ENCODE measurements at regions not wholly inside any gene's neighbourhood (a gene's known extent, or its start where the extent isn't known, plus 50 kb on each side); places are given as distances from the start of the nearest gene placed in this dataset.

GRCh38 chr4:45102716-45103115 lies 376.4 kb upstream of the GNPDA2 start:
- H3K9me3 ChIP-seq = no peaks in the 10 kb centered on the region
- TF ChIP-seq CTCF (IDR thresholded peaks at IDR 0.05; ENCODE audit: low read depth, low read length) = no peak
- H3K4me3 ChIP-seq (ENCODE audit: low read depth, low read length) = no peak overlapping the region
- DNase-seq = peak; percentile 22
- no peaks in the 10 kb centered on the region for H3K36me3 ChIP-seq
- H3K27me3 ChIP-seq = no peaks in the 10 kb centered on the region
- H3K4me1 ChIP-seq = no peaks in the 10 kb centered on the region

GRCh38 chr4:45100956-45101818 lies 374.8 kb upstream of the GNPDA2 start:
- Histone ChIP-seq H3K4me3 (ENCODE audit: low read depth, low read length) (no peak overlapping the region), H3K27me3 (no peaks in the 10 kb centered on the region), H3K9me3 (no peaks in the 10 kb centered on the region), H3K4me1 (0 out of 2 replicates have a peak, but pooled peaks cover 2% of the 10 kb centered on the region), H3K36me3 (no peaks in the 10 kb centered on the region)
- no peak for DNase-seq
- TF ChIP-seq CTCF (IDR thresholded peaks at IDR 0.05; ENCODE audit: low read depth, low read length) = no peak

GRCh38 chr4:45099471-45099870 lies 373.1 kb upstream of the GNPDA2 start:
- H3K4me1 ChIP-seq = 0 out of 2 replicates have a peak, but pooled peaks cover 2% of the 10 kb centered on the region
- H3K9me3 ChIP-seq = no peaks in the 10 kb centered on the region
- H3K4me3 ChIP-seq (ENCODE audit: low read depth, low read length) = no peak overlapping the region
- TF ChIP-seq CTCF (IDR thresholded peaks at IDR 0.05; ENCODE audit: low read depth, low read length) = no peak
- H3K36me3 ChIP-seq = no peaks in the 10 kb centered on the region
- no peaks in the 10 kb centered on the region for H3K27me3 ChIP-seq
- DNase-seq = no peak

- DNase-seq = no peak
These were observed 368.3 kb upstream of the GNPDA2 start for GRCh38 chr4:45094684-45095083.

GRCh38 chr4:45082101-45082500 lies 355.7 kb upstream of the GNPDA2 start:
- DNase-seq = no peak

More at GRCh38 chr4:45094684-45095083, 368.3 kb upstream of the GNPDA2 start:
- Histone ChIP-seq H3K4me1 (0 out of 2 replicates have a peak, but pooled peaks cover 2% of the 10 kb centered on the region), H3K9me3 (no peaks in the 10 kb centered on the region), H3K27me3 (no peaks in the 10 kb centered on the region), H3K36me3 (no peaks in the 10 kb centered on the region), H3K4me3 (ENCODE audit: low read depth, low read length) (no peak overlapping the region)
- no peak for TF ChIP-seq CTCF (IDR thresholded peaks at IDR 0.05; ENCODE audit: low read depth, low read length)

More at GRCh38 chr4:45082101-45082500, 355.7 kb upstream of the GNPDA2 start:
- no peaks in the 10 kb centered on the region for H3K27me3 ChIP-seq
- no peaks in the 10 kb centered on the region for H3K36me3 ChIP-seq
- TF ChIP-seq CTCF (IDR thresholded peaks at IDR 0.05; ENCODE audit: low read depth, low read length) = no peak
- H3K4me3 ChIP-seq (ENCODE audit: low read depth, low read length) = no peak overlapping the region
- H3K9me3 ChIP-seq = no peaks in the 10 kb centered on the region
- H3K4me1 ChIP-seq = no peaks in the 10 kb centered on the region
